ENCODE measurements at regions not wholly inside any gene's neighbourhood (a gene's known extent, or its start where the extent isn't known, plus 50 kb on each side); places are given as distances from the start of the nearest gene placed in this dataset.

- no peak for DNase-seq (ENCODE audit: low read depth)
These were observed 144.6 kb downstream of the SLC30A10 start for GRCh38 chr1:219783605-219784235.

GRCh38 chr1:219782929-219783328 is 145.4 kb downstream of the SLC30A10 start:
- H3K4me3 ChIP-seq (ENCODE audit: low read depth, low read length): no peak overlapping the region
- TF ChIP-seq, protein P1, sequence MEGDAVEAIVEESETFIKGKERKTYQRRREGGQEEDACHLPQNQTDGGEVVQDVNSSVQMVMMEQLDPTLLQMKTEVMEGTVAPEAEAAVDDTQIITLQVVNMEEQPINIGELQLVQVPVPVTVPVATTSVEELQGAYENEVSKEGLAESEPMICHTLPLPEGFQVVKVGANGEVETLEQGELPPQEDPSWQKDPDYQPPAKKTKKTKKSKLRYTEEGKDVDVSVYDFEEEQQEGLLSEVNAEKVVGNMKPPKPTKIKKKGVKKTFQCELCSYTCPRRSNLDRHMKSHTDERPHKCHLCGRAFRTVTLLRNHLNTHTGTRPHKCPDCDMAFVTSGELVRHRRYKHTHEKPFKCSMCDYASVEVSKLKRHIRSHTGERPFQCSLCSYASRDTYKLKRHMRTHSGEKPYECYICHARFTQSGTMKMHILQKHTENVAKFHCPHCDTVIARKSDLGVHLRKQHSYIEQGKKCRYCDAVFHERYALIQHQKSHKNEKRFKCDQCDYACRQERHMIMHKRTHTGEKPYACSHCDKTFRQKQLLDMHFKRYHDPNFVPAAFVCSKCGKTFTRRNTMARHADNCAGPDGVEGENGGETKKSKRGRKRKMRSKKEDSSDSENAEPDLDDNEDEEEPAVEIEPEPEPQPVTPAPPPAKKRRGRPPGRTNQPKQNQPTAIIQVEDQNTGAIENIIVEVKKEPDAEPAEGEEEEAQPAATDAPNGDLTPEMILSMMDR (conservative IDR thresholded peaks at IDR 0.05; ENCODE audit: low read depth, low read length): no peak
- DNase-seq (ENCODE audit: low read depth): no peak

More at GRCh38 chr1:219783605-219784235, 144.6 kb downstream of the SLC30A10 start:
- TF ChIP-seq, protein P1 (conservative IDR thresholded peaks at IDR 0.05; ENCODE audit: low read depth, low read length): no peak
- H3K4me3 ChIP-seq (ENCODE audit: low read depth, low read length): no peak overlapping the region

- TF ChIP-seq, protein P1 (conservative IDR thresholded peaks at IDR 0.05; ENCODE audit: low read depth, low read length): no peak
- no peak for DNase-seq (ENCODE audit: low read depth)
- H3K4me3 ChIP-seq (ENCODE audit: low read depth, low read length): no peak overlapping the region
These were observed 146.0 kb downstream of the SLC30A10 start for GRCh38 chr1:219782311-219782710.

DNA sequence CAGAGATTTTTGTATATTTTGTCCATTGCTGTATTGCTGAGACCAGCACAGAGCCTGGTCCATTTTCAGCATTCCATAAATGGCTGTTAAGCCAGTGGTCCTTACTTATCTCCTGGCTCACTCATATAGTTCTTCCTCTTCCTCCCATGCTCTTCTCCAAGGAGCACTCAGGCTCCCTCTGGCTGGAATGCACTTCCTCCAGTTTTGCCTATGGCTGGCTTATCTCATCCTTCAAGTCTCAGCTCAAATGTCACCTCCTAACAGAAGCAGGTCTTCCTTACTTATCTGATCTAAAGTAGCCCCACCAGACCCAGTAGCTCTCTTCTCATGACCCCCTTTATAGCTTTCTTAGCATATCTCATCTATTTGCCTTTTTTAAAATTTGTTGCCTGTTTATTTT is 146.9 kb downstream of the SLC30A10 start:
- DNase-seq (ENCODE audit: low read depth): no peak
- no peak overlapping the region for H3K4me3 ChIP-seq (ENCODE audit: low read depth, low read length)
- TF ChIP-seq, protein P1 (conservative IDR thresholded peaks at IDR 0.05; ENCODE audit: low read depth, low read length): no peak

- no peak overlapping the region for H3K4me3 ChIP-seq (ENCODE audit: low read depth, low read length)
- TF ChIP-seq, protein P1 (conservative IDR thresholded peaks at IDR 0.05; ENCODE audit: low read depth, low read length): no peak
- DNase-seq (ENCODE audit: low read depth): peak; percentile 46
These were observed 149.5 kb downstream of the SLC30A10 start for GRCh38 chr1:219778793-219779369.

- no peak overlapping the region for H3K4me3 ChIP-seq (ENCODE audit: low read depth, low read length)
- TF ChIP-seq, protein P1 (conservative IDR thresholded peaks at IDR 0.05; ENCODE audit: low read depth, low read length): no peak
- no peak for DNase-seq (ENCODE audit: low read depth)
These were observed 150.2 kb downstream of the SLC30A10 start for GRCh38 chr1:219778110-219778509.

- DNase-seq (ENCODE audit: low read depth): no peak
- H3K4me3 ChIP-seq (ENCODE audit: low read depth, low read length): no peak overlapping the region
- TF ChIP-seq, protein P1 (conservative IDR thresholded peaks at IDR 0.05; ENCODE audit: low read depth, low read length): no peak
These were observed 154.0 kb downstream of the SLC30A10 start for GRCh38 chr1:219774386-219774785.
